Omental fat pad (tissue), 3 donors: ENCODE measurements at regions not wholly inside any gene's neighbourhood (a gene's known extent, or its start where the extent isn't known, plus 50 kb on each side); places are given as distances from the start of the nearest gene placed in this dataset.

Experiments used
- ATAC-seq: fragments of 150-250 bp; one replicate; pipeline ENCODE4 v1.9.1; 2016; ENCODE audit warnings: mild to moderate bottlenecking, moderate library complexity; ENCODE audit not compliant: low FRiP score
- DNase-seq: peaks from one replicate; pipeline ENCODE4 v3.0.0-alpha.2; 2019; ENCODE audit warnings: low spot score
- TF ChIP-seq, protein P1 (sequence below), 3 donors: fragments of 450-650 bp; IDR thresholded peaks; one replicate each; pipeline ENCODE4 v1.5.1; 2016 to 2017; ENCODE audit warnings: antibody characterized with exemption in 3 of 3, mild to moderate bottlenecking in 3 of 3, moderate library complexity in 2 of 3

DNA sequence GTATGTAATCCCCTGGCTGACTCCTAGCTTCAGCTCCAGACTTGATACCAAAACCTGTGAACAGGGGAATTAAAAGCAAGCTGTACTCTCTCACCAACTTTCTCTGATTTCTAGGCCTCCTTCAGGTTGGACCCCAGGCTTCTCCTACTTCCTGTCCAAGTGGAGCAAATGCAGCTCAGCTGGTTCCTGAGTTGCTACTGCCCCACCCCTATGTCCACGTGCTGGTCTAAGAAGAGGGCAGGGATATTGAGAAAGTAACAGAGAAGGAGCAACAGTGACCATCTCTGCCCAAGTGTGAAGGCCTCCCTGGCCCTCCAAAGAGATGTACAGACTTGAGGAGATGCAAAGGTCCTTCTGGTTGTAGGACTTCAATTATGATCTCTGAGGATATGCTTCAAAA, 188.3 kb upstream of the MCHR2 start:
- no peak for ATAC-seq
- no peak for DNase-seq
- TF ChIP-seq, protein P1, sequence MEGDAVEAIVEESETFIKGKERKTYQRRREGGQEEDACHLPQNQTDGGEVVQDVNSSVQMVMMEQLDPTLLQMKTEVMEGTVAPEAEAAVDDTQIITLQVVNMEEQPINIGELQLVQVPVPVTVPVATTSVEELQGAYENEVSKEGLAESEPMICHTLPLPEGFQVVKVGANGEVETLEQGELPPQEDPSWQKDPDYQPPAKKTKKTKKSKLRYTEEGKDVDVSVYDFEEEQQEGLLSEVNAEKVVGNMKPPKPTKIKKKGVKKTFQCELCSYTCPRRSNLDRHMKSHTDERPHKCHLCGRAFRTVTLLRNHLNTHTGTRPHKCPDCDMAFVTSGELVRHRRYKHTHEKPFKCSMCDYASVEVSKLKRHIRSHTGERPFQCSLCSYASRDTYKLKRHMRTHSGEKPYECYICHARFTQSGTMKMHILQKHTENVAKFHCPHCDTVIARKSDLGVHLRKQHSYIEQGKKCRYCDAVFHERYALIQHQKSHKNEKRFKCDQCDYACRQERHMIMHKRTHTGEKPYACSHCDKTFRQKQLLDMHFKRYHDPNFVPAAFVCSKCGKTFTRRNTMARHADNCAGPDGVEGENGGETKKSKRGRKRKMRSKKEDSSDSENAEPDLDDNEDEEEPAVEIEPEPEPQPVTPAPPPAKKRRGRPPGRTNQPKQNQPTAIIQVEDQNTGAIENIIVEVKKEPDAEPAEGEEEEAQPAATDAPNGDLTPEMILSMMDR (IDR thresholded peaks at IDR 0.05): no peak

DNA sequence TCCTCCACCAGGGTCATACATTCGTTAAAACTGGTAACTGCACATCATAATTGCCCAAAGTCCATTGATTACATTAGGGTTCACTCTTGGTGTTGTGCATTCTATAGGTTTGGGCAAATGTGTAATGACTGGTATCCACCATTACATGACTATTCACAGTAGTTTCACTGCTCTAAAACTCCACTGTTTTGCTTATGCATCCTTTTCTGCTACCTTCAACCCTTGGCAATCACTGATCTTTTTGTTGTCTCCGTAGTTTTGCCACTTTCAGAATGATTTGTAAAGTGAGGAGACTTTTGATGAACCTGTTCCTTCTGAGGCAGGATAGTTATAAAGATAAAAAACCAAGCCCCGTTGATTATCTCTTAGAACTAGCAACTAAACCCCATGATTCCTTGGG, 187.3 kb upstream of the MCHR2 start:
- no peak for ATAC-seq
- no peak for DNase-seq
- TF ChIP-seq, protein P1 (IDR thresholded peaks at IDR 0.05): no peak

DNA sequence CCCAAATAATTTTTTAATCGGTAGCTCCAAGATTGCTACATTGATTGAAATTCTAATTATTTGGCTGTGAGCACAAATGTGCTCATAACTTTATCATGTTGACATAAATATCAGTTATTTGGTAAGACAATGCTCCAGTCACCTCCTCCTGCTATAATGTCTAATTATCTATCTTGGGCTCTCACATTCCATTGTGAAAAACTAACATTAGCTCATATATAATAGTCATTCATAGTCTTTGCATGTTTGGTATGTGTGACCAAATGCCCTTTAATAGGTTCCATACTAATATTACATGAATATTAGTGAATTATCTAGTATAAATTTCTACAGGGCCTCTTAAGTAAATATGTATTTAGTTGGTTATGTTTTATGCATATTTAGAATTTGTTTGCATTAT, 185.6 kb upstream of the MCHR2 start:
- no peak for ATAC-seq
- TF ChIP-seq, protein P1 (IDR thresholded peaks at IDR 0.05): no peak

DNA sequence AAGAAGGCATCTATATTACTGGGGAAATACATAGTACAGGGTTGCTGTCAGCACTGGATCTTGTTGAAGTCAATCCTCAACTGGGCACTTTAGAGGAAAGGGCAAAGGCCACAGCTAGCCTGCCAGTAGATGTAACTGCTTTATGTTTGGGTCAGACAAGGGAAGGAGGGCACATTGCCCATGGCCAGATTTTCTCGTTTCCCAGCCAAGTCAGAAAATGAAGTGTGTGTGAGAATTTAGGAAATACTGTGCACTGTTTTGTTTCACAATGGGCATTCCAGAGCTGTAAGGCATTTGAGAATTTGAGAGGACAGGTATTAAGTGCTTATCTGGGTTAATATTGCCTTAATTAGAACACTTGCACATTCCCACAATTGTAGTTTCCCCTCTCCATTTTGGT, 183.9 kb upstream of the MCHR2 start:
- no peak for ATAC-seq
- TF ChIP-seq, protein P1 (IDR thresholded peaks at IDR 0.05): no peak

More for the DNA sequence above, 185.6 kb upstream of the MCHR2 start:
- no peak for DNase-seq

DNA sequence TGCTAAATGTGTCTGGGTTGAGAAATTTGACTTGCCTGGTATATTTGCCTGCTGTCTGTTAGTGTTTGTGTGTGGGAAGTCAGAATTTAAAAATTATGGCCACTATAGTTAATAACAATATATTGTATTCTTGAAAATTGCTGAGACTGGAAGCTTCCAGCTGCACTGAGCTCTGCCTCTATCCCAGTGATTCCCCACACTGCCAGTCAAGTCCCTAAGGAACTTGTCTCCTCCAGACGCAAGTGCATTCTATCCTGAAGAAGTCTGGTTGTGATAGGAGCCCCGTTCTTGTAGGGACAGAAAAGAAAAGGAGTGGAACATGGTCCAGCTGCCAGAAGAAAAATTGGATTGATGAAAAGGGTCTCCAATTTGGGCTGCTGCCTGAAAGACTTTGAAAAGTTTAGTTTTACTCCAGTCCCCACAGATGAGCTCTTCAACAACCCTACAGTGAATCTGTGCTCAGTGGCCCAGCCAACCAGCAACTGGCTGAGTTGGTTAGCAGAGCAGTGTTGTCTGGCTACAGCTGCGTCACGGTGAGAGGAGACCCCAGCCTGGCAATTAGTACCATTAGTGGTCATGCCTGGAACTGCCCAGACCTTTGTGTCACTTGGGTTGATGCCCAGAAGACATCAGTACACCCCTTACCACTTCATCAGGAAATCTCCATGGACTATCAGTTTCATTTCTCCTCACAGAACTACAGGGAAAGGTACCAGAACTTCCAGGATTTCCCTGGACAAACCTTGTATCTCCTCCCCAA, 183.1 kb upstream of the MCHR2 start:
- TF ChIP-seq, protein P1 (IDR thresholded peaks at IDR 0.05): no peak
- no peak for ATAC-seq

More for the DNA sequence above, 183.9 kb upstream of the MCHR2 start:
- no peak for DNase-seq

DNA sequence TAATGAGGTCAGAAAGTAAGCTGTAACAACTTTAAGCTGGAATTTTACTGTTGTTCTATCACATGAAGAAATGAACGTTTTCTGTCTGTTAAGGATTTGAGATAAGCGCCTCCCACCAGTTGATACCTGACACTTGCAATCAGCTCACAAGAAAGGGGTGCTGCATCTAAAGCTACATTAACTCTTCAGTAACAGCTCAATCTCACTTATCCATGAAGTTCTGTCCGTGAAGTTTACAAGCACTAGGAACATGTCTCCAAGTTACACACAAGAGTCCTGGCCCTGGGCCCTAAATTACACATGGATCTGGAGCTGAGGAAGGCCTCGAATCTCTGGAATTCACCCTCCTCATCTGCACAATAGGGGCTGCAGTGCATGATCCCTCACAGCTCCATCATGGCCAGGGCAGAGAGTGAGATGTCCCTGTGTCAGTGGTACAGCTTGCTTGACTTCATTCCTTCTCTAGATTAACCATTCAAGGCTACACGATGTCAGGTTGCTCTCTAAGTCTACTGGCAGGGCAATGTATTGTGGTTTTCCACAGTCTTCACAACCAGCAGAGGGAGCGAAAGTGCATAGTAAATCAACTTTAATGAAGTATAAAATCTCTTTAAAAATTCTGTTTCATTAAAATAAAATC, 182.4 kb upstream of the MCHR2 start:
- TF ChIP-seq, protein P1 (IDR thresholded peaks at IDR 0.05): no peak
- no peak for DNase-seq
- peak; percentile 11 for ATAC-seq

More for the DNA sequence above, 183.1 kb upstream of the MCHR2 start:
- no peak for DNase-seq
